Transverse colon (tissue), 4 donors: ENCODE measurements at regions not wholly inside any gene's neighbourhood (a gene's known extent, or its start where the extent isn't known, plus 50 kb on each side); places are given as distances from the start of the nearest gene placed in this dataset.

Experiments used
- CTCF ChIP-seq, 5 experiments: fragments of 200-600 bp in 3 of 5; fragments of 450-650 bp in 2 of 5; sonication (generic) in 3 of 5; IDR thresholded peaks; 1 replicate in 2 of 5; 2 replicates in 3 of 5; pipeline ENCODE4 v1.5.1; 2016 to 2017; ENCODE audit warnings: antibody characterized with exemption in 5 of 5, inconsistent platforms in 3 of 5, mild to moderate bottlenecking in 2 of 5, moderate library complexity in 1 of 5
- EP300 ChIP-seq: sonication (generic); formaldehyde crosslinking; IDR thresholded peaks from one replicate; pipeline ENCODE4 v1.6.1; 2017; ENCODE audit warnings: antibody characterized with exemption, low read depth
- POLR2A ChIP-seq: fragments of 450-650 bp; IDR thresholded peaks from one replicate; pipeline ENCODE4 v1.6.1; 2016; ENCODE audit warnings: antibody characterized with exemption, mild to moderate bottlenecking, moderate library complexity
- POLR2AphosphoS5 ChIP-seq, 3 donors: sonication (generic); formaldehyde crosslinking; IDR thresholded peaks; one replicate each; pipeline ENCODE4 v1.6.1; 2016; ENCODE audit warnings: antibody characterized with exemption in 3 of 3

- TF ChIP-seq POLR2A (no peak), EP300 (no peak), CTCF (IDR thresholded peaks at IDR 0.05) (no peak), POLR2AphosphoS5 (IDR thresholded peaks at IDR 0.05) (no peak)
These were observed 113.9 kb upstream of the AGTR1 start for GRCh38 chr3:148583793-148584192.
